Suppressor macrophage treated with lipopolysaccharide for 4 hours (primary cell): ENCODE measurements at regions not wholly inside any gene's neighbourhood (a gene's known extent, or its start where the extent isn't known, plus 50 kb on each side); places are given as distances from the start of the nearest gene placed in this dataset.
"Not testable (repeated sequence)": the region's sequence is repeated elsewhere in the genome, so short reads cannot be mapped to it uniquely, and the experiment has no call there.

Experiments used
- DNase-seq: peaks from one replicate; pipeline ENCODE4 v3.0.0-alpha.2; 2020

DNA sequence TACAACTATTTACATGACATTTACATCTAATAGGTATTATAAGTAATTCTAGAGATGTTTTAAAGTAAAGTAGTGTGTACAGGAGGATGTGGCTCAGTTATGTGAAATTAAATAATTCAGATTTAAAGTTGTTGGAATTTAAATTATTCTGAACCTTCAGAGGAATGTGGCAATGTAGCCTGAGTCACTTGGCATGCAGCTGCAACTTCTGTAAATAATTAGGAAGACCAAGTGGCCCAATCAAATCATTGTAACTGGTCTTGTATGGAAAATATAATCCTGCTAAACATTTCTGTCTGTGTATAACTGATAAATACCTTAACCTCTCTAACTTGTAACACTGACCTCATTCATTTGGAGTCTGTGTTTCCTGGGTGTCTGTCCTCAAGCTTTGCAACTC lies 828.9 kb downstream of the GLUD2 start:
- DNase-seq: no peak

DNA sequence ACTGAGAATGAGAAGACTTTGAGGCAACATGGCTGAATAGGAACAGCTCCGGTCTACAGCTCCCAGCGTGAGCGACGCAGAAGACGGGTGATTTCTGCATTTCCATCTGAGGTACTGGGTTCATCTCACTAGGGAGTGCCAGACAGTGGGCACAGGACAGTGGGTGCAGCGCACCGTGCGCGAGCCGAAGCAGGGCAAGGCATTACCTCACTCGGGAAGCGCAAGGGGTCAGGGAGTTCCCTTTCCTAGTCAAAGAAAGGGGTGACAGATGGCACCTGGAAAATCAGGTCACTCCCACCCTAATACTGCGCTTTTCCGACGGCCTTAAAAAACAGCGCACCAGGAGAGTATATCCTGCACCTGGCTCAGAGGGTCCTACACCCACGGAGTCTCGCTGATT lies 829.9 kb downstream of the GLUD2 start:
- DNase-seq: not testable (repeated sequence)

DNA sequence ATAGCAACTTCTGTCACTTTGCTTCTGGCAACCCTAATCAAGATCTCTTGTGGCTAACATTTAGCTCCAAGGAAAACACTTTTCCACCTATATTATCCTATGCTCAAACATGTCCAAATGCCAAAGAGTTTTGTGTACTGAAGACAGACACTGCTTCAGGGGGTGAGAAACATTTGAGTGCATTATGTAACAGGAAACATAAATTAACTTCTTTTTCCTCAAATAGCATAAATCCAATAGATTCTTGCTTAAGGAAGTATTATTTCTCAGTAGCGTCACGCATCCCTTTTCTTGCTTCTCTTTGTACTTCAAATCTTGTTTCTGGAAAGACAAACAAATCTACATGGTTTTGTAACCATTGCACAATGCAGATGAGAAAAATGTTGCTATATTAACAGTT lies 839.1 kb downstream of the GLUD2 start:
- no peak for DNase-seq

DNA sequence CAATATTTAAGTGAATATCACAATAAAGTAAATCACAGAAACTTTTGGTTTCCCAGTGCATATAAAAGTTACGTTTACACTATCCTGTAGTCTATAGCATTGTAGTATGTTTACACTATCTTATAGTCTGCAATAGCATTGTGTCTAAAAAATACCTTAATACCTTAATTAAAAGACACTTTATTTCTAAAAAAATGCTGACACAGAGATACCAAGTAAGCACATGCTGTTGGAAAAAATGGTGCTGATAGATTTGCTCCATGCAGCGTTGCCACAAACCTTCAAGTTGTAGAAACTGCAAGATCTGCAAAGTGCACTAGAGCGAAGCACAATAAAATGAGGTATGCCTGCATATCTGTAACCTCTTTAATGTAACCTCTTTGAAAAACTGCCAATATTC lies 847.3 kb downstream of the GLUD2 start:
- DNase-seq: no peak

DNA sequence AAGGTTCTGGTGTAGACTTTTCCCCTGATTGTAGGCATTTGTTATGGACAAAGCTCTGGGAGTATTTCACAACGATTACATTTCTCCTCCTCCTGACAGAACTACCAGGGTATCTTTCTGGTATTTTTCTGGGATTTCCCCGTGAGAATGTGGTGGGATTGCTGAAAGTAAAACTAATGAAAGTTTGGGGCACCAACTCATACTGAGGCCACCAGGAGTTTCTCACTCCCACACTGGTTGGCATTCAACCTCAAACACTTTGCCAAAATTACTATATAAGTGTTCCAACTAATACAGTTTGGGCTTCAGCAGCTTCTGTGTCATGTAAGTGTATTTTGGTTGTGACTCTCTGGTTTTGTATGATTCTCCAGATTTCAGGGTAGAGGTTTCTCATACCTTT lies 855.1 kb downstream of the GLUD2 start:
- DNase-seq: no peak

DNA sequence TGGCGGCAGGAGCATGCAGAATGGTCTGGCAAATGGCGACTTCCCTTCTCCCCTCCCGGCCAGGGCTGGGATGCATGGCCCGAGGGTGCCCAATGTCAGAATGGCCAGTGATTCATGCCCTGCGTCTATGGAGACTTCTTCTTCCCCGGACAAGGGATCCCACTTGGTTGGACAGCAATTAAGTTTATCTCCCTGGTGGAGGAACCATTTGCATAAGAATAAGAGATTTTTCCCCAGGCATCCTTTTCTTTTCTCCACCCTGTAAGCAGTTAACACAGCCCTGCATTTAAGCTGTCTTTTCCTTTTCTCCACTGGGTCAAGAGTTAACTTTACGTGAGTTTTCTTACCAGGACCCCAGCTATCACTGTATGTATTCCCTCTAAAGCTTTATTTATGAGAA lies 856.6 kb downstream of the GLUD2 start:
- no peak for DNase-seq

DNA sequence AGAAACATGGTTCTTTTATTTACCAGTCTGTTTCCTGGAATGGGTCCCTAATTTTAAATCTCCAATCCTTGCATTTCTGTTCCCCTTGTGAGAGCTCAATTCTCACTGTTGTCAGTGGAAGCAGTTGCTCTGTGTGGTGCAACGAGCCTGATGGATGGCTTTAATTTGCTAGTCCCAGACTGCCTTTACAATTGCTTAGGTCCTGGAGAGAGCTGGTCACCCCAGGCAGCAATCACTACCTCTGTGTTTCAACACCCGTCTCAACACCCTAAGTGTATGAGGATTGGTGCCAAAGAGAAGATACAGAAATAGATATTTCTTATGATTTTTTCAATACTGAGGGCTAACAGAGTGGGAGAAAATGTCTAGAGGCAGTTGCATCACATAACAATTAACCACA lies 873.8 kb downstream of the GLUD2 start:
- no peak for DNase-seq

DNA sequence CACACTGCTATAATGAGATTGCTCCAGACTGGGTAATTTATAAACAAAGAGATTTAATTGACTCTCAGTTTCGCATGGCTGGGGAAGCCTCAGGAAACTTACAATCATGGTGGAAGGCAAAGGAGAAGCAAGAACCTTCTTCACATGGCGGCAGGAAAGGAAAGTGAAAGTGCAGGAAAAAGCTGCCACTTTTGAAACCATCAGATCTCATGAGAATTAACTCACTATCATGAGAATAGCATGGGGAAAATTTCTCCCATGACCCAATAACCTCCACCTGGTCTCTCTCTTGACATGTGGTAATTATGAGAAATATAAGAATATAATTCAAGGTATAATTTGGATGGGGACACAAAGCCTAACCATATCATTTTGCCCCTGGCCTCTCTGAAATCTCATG lies 884.2 kb downstream of the GLUD2 start:
- DNase-seq: no peak

DNA sequence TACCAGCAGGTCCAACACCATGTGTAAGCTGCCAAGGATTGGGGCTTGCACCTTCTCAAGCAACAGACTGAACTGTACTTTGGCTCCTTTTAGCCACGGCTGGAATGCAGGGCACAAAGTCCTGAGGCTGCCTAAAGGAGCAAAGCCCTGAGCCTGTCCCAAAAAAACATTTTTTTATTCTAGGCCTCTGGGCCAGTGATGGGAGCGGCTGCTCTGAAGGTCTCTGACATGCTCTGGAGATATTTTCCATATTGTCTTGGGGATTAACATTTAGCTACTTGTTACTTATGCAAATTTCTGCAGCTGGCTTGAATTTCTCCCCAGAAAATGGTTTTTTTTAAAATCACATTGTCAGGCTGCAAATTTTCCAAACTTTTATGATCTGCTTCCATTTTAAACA lies 885.3 kb downstream of the GLUD2 start:
- DNase-seq: no peak

DNA sequence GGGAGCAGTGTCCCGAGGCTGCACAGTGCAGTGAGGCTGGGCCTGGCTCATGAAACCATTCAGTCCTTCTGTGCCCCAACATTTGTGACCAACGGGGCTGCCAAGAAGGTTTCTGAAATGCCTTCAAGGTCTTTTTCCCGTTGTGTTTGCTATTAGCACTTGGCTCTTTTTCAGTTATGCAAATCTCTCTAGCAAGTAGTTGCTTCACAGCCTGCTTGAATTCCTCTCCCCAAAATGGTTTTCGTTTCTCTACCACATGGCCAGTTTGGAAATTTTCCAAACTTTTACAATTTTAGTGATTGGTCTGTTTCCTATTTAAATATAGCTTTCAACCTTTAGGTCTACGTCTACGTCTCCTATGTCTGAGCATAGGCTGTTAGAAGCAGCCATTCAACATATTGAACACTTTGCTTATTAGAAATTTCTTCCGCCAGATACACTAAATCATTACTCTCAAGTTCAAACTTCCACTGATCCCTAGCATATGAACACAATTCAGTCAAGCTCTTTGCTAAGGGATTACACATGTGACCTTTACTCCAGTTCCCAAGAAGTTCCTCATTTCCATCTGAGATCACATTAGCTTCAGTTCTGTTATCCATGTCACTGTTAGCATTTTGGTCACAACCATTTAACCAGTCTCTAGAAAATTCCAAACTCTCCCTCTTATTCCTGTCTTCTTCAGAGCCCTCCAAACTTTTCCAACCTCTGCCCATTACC lies 901.8 kb downstream of the GLUD2 start:
- no peak for DNase-seq

DNA sequence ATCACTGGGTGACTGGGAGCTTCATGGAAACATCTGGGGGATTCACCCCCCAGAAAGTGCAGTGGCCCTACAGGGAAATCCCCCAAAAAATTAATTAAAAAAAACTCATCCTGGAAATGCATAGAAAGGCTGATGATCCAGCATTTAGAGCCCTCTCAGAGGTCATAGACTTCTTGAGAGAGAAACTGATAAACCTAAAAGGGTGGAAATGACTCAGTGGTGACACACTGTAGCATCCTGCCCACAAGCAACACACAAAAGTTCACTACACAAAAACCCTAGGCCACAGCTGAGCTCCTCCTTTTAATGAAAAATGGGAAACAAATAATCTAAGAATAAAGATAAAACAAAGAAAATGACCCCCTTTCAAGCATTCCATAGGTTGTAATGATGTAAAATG lies 911.5 kb downstream of the GLUD2 start:
- no peak for DNase-seq

DNA sequence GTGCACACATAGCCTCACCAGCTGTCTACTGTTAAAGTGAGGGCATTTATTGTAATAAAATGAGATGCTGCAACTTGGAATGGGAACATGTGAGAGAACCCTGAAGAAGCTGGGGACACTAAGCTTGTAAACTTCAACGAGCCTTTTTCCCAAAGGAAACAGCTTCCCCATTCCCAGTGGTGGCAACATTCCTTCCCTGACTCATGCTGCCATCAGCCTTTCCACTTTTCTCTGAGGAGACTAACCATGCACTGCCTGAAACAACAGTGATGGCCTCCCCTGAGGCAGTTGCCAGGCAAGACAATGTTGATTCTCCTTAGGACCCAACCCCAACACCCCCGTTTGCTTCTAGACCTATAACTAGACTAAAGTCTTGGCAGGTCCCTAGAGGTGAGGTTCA lies 928.3 kb downstream of the GLUD2 start:
- no peak for DNase-seq

DNA sequence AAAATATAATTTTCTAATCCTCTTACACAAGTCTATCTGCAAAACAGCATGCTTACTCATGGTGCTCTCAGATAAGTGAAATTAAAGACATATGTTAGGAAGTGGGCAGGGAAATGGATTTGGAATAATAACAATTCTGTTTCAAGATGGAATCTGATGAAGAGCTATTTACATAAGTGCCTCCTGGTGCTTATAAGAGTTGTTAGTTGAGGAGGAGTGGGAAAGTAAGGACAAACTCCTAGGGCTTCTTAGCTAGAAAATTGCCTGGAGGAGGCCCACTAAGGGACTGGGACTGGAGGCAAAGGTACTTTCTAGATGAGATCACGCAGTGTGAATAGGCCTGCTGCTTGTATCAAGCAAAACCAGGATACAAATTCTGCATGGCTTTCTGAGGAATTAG lies 939.8 kb downstream of the GLUD2 start:
- DNase-seq: no peak

DNA sequence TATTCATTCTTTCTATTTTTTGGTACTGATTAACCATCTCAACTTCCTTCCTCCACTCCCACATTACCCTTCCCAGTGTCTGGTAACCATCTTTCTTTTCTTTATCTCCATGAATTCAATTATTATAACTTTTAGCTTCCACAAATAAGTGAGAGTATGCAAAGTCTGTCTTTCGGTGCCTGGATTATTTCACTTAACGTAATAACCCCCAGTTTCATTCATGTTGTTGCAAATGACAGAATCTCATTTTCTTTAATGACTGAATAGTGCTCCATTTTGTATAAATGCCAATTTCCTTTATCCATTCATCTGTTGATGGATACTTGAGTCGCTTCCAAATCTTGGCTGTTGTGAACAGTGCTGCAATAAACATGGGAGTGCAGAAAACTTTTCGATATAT lies 940.4 kb downstream of the GLUD2 start:
- DNase-seq: no peak

DNA sequence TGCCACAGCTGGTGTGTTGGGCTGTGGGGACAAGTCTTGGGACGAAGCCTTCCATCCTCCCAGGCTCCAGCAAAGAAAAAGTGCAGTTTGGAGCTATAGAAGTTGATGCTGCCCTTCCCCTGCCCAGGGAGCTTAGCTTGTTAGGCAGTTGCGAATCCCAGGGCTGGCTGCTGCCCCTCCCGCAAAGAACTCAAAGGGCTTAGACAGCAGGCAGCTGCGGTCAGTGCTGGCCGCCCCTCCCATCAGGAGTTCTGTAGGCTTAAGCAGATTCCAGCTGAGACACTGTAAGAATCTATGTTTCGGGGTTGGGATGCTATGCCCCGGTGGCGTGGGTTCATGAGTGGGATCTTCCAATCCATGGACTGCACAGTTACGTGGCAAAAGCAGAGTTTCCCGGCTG lies 956.7 kb downstream of the GLUD2 start:
- no peak for DNase-seq

DNA sequence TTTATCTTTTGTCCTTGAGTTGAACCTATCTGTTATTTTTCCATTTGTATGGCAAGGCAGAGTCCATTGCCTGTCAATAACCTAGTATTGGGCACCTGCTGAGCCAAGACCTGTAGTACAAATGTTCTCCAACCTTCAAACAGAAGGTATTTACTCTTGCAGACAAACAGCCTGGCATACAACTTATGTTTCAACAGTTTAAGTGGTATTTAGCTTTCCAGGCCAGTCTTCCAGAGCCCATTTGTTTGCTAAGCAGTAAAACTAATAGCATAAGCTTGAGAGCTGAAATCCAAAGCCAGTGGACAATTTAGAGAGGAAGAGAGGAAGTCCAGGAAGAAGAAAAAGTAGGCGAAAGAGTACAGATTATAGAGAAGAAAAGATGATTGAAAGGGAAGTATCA lies 979.3 kb downstream of the GLUD2 start:
- no peak for DNase-seq

DNA sequence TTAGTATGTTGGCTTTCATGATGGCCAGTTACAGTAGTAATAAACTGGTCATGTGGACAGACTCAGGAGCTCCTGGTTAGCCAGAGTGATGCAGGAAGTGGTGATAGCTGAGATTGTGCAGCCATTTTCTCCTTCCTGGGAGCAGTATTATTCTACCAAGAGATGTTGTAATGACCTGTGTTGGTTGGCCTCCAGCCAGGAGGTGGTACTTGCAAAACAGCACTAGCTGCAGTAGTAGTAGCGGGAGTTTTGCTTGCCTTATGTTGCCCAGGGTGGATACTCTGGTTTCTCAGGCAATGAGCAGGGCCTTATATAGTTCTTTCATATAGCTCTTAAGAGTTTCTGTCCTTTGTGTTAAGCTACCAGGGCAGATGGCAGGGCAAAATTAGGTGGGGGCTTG lies 998.8 kb downstream of the GLUD2 start:
- DNase-seq: no peak

DNA sequence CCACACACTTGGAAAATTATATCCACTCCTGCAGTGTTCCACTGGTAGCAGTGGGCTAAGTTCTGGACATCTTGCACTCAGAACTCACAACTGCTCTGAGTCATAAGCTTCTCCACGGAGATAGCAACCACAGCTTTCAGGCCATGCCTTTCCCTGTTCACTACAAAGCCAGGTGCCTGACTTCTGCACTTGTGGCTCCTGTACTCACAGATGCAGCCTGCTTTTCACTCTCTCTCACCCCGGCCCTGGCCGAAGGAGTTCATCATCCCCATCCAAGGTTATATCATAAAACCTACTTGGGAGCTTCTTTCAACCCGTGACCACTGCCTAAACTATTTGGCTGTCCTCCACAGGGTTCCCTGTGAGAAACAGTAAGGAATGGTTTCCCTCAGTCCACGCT lies 999.4 kb downstream of the GLUD2 start:
- DNase-seq: no peak

DNA sequence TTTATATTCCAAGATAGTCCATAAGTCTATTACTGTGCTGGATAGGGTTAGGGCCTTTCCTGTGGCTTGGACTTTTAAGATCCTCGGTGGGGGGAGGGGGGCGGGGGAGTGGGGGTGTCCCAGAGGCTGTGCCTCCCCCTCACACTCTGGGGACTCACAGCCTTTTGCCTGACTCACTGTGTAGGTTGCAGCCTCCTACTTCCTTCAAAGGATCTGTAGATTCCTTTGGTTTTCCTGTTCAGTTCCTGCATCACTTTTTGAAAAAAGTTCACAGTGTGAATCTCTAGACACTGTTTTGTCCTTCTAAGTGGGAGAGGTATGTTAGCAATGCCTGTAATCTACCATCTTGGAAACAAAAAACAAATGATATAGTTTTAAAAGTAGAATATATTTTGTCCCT lies 999.9 kb downstream of the GLUD2 start:
- no peak for DNase-seq

DNA sequence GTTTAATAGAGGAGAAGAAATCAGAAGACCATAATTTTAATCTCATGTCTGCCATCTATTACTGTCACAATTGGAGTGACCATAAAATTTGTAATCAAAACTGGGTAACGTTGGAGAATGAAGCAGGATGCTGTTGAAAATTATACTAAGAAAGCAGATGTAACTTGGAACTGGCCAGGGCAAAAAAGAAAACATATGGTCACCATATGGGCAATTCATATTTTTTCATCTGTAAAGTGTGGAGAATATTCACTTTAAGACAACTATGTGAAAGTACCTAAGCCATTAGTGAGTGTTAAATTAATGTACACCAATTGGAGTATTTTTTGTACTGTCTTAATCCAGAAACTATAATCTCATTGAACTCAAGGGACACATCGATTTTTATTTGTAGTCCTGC lies 1008.0 kb downstream of the GLUD2 start:
- no peak for DNase-seq

DNA sequence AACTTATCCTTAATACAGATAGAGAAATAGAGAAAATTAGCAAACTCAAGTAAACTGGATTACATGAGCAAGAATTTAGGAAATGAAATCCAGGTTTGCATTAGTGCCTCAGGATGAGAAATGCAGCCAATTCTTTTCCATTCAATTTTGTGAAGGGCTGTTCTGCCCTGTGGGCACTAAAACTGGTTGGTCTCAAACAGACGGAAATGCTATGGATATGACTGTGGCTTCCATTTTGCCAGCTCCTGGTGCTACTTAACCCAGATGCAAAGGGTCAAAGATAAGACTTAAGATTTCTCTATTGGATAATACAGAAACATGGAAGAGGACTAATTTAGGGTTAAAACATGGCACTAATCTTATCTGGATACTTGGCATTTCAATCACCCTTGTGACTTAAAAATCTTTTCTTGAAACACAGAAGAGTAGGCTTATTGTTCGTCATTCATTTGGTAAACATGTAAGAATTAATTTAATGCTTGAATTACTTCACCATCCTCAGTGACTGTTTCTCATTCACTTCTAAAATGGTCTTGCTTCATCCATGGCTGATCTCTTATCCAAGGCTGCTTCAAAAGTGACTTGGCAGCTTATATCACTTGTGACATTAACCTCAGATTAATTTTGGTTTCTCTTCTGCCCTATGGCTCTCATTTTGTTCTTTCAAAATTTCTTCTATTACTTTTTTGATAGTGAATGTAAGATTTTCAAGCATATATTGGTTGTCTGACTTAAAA lies 1008.7 kb downstream of the GLUD2 start:
- no peak for DNase-seq

DNA sequence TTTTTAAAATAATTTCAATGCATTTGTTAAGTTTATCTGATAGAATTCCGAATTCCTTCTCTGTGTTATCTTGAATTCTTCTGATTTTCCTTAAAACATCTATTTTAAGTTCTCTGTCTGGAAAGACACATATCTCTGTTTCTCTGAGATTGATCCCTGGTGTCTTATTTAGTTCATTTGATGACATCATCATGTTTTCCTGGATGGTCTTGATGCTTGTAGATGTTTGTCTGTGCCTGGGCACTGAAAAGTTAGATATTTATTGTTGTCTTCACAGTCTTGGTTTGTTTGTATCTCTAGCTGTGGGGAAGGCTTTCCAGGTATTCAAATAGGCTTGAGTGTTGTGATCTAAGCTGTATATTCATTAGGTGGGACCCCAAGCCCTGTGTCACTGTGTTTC lies 1028.8 kb downstream of the GLUD2 start:
- DNase-seq: no peak

DNA sequence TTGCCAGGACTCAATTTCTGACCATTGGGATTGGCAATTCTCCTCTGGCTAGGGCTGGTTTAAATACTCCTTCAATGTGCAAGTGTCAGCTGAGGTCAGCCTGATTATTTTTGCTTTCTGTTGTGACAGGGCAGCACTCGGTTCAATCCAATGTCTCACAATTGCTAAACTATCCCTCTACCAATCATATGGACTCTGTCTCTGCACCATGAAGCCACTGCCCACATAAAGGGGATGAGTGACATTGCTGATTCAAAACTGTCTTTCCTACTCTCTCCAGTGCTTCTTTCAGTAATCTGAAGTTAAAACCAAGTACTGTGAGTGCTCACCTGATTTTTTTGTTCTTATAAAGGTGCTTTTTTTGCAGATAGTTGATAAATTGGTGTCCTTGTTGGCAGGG lies 1030.7 kb downstream of the GLUD2 start:
- no peak for DNase-seq

DNA sequence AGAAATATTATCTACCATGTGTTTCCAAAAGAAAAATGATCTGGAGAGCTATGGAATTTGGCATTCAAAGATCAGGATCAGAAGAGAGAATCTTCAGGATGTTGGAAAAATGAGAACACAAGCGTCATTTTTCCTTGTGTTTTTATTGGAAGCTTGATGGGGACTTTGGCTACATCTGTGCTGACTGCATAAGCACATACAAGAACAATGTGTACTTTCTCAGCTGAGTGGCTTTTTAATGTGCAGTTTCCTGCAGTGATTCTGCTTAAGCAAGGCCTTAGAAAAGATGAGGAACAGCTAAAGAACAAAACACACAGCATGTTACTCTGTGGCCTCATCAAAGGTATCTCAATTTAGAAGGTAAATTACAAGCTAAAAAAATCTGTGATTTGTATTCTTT lies 1039.9 kb downstream of the GLUD2 start:
- DNase-seq: no peak

DNA sequence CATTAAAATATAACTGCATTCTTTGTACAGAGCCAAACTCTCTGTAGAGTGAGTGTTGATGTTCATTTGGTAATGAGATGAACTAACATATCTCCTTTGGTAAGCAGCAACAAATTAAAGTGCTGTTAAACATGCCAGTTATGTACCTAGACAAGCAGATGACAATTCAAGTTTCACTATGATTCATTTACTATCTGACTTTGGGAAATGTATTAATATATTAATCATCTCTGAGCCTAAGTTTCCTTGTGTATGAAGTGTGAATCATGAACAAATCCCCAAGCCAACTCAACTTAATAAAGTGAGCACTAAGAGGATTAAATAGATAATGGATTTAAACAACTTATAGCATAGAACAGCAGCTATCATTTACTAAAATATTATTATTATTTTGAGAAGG lies 1044.2 kb downstream of the GLUD2 start:
- no peak for DNase-seq
